ENCODE measurements at regions not wholly inside any gene's neighbourhood (a gene's known extent, or its start where the extent isn't known, plus 50 kb on each side); places are given as distances from the start of the nearest gene placed in this dataset.

- TF ChIP-seq CTCF (IDR thresholded peaks at IDR 0.05) (no peak), POLR2AphosphoS5 (IDR thresholded peaks at IDR 0.05) (no peak)
Measured at GRCh38 chrX:127457161-127457560, 595.0 kb downstream of the ACTRT1 start.
